Mononuclear cell (primary cell): ENCODE measurements at regions not wholly inside any gene's neighbourhood (a gene's known extent, or its start where the extent isn't known, plus 50 kb on each side); places are given as distances from the start of the nearest gene placed in this dataset.
"Not testable (repeated sequence)": the region's sequence is repeated elsewhere in the genome, so short reads cannot be mapped to it uniquely, and the experiment has no call there.

ENCODE experiments used
- H3K27me3 ChIP-seq: 2 replicates; pipeline ENCODE4 v1.6.0; 2011; ENCODE audit warnings: low read length, control low read depth; ENCODE audit not compliant: insufficient read depth
- H3K4me1 ChIP-seq: 2 replicates; pipeline ENCODE4 v1.5.1; 2011; ENCODE audit warnings: mild to moderate bottlenecking, low read length, control low read depth; ENCODE audit not compliant: insufficient read depth
- H3K4me3 ChIP-seq: 2 replicates; pipeline ENCODE4 v1.5.1; 2011; ENCODE audit warnings: mild to moderate bottlenecking, low read length, moderate library complexity
- H3K9me3 ChIP-seq: 2 replicates; pipeline ENCODE4 v1.5.1; 2011; ENCODE audit warnings: low read depth, mild to moderate bottlenecking, control low read depth, low read length

- no peak overlapping the region for H3K4me3 ChIP-seq
- no peaks in the 10 kb centered on the region for H3K9me3 ChIP-seq
- H3K27me3 ChIP-seq, result no peaks in the 10 kb centered on the region
- peaks cover 13% of the 10 kb centered on the region for H3K4me1 ChIP-seq
These were observed 104.0 kb upstream of the ZEB1 start for GRCh38 chr10:31215052-31215451.

DNA sequence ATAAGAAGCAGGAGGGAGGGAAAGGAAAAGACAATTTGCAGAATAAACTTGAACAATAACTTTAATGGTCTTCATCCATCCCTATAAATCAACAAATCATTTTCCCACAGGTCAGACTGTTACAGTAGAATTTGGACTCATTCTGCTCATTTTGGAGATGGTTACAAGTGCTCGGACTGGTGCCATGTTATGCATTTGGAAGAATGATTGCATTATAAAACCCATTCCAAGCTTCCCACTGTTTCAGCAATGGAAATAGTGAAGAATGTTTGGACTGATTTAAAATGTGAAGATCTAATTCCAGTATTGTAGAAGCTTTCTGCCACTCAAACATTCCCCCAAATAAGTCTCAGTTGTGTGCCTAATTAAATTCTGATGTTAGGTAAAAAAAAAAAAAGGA, 99.7 kb upstream of the ZEB1 start:
- Histone ChIP-seq H3K9me3 (no peaks in the 10 kb centered on the region), H3K4me3 (no peak overlapping the region), H3K27me3 (no peaks in the 10 kb centered on the region), H3K4me1 (peaks cover 13% of the 10 kb centered on the region)

GRCh38 chr10:31228780-31229179, 90.2 kb upstream of the ZEB1 start:
- not testable (repeated sequence) for H3K27me3 ChIP-seq, H3K4me3 ChIP-seq

DNA sequence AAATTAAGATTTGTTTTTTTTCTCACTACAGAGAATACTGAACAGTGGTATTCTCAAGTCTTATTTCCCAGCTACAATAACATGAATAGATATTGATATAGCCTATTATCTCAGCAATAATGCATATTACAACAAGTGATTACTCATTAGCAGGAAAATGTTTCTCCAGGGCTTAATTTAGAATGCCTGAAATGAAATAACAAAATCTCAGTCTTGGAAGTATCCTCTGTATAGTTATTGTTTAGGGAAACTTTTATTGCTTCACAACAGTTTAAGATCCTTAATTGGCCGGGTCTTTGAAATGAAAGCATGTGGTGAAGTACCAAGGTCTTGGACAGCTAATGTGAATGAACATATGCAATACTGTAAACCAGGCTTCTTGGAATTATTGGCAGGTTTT, 79.1 kb upstream of the ZEB1 start:
- H3K27me3 ChIP-seq, result no peaks in the 10 kb centered on the region
- no peak overlapping the region for H3K4me3 ChIP-seq
- no peaks in the 10 kb centered on the region for H3K4me1 ChIP-seq

More at GRCh38 chr10:31228780-31229179, 90.2 kb upstream of the ZEB1 start:
- H3K4me1 ChIP-seq, H3K9me3 ChIP-seq: not testable (repeated sequence)

GRCh38 chr10:31242902-31243301, 76.1 kb upstream of the ZEB1 start:
- H3K27me3 ChIP-seq, result no peaks in the 10 kb centered on the region
- H3K4me3 ChIP-seq, result no peak overlapping the region
- H3K4me1 ChIP-seq, result no peaks in the 10 kb centered on the region
- H3K9me3 ChIP-seq, result no peaks in the 10 kb centered on the region

More for the DNA sequence above, 79.1 kb upstream of the ZEB1 start:
- H3K9me3 ChIP-seq, result no peaks in the 10 kb centered on the region

DNA sequence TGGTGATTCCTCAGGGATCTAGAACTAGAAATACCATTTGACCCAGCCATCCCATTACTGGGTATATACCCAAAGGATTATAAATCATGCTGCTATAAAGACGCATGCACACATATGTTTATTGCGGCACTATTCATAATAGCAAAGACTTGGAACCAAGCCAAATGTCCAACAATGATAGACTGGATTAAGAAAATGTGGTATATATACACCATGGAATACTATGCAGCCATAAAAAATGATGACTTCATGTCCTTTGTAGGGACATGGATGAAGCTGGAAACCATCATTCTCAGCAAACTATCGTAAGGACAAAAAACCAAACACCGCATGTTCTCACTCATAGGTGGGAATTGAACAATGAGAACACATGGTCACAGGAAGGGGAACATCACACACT, 67.9 kb upstream of the ZEB1 start:
- not testable (repeated sequence) for H3K4me1 ChIP-seq, H3K27me3 ChIP-seq, H3K9me3 ChIP-seq, H3K4me3 ChIP-seq

- Histone ChIP-seq H3K4me1 (no peaks in the 10 kb centered on the region), H3K4me3 (no peak overlapping the region), H3K9me3 (no peaks in the 10 kb centered on the region), H3K27me3 (no peaks in the 10 kb centered on the region)
These were observed 65.8 kb upstream of the ZEB1 start for GRCh38 chr10:31253237-31253636.

DNA sequence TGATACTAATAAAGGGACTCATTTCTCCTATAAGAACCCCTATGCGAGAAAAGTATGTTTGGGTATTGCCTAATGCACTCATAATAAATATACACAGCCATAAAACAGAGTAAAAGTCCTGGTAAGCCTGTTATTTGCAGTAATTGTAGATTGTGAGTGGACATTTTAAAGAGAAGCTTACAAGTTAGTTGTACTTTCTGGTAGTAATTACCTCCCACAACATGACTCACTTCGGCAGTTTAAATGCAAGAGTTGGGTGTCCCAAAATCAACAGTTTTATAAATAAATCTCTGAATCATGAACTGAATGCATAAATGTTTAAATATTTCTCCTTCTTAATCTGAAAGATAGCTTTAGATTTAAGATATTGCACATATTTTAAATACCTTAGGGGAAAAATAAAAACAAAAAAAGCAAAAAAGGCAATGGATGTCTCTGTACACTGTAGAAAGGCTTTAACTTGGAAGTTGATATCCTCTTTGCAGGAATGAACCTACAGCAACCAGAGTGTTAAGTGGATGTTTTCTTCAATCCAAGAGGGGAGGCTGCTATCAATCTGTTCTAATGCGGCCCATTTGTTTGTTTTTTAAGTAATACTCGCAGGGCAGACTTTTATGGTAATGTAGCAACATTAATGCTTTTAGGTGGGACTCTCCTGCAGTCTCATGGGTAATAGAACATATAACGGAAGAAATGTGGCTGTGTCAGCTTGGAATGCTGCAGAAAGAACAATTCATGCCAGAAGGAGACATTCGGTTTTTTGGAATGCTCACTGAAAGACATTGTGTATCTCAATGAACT, 57.3 kb upstream of the ZEB1 start:
- no peaks in the 10 kb centered on the region for H3K4me1 ChIP-seq
- H3K27me3 ChIP-seq, result no peaks in the 10 kb centered on the region
- H3K4me3 ChIP-seq, result no peak overlapping the region
- no peaks in the 10 kb centered on the region for H3K9me3 ChIP-seq

DNA sequence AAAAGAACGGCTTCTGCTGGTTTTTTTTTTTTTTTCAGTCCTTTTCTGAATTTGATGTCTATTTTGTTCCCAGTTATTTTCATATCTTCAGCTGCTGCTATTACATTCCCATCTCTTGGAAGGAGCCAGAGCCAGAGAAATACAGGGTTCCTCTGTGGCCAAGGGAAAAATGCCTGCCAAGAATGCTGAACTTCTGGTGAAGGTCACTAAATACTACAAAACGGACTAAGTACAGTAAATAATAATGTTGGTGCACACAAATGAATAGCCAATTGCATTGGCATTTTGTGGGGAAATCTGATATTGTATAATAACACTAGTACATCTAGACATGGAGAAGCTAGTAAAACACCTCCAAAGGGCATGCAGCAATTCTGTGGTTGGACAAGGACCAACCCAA, 56.3 kb upstream of the ZEB1 start:
- Histone ChIP-seq H3K4me3 (no peak overlapping the region), H3K9me3 (no peaks in the 10 kb centered on the region), H3K27me3 (no peaks in the 10 kb centered on the region), H3K4me1 (no peaks in the 10 kb centered on the region)

GRCh38 chr10:31263903-31264302, 55.1 kb upstream of the ZEB1 start:
- Histone ChIP-seq H3K4me1 (no peaks in the 10 kb centered on the region), H3K4me3 (no peak overlapping the region), H3K27me3 (no peaks in the 10 kb centered on the region), H3K9me3 (no peaks in the 10 kb centered on the region)

GRCh38 chr10:31268444-31269303, 50.3 kb upstream of the ZEB1 start:
- Histone ChIP-seq H3K27me3 (no peaks in the 10 kb centered on the region), H3K9me3 (no peaks in the 10 kb centered on the region), H3K4me1 (no peaks in the 10 kb centered on the region), H3K4me3 (no peak overlapping the region)
